Kidney epithelial cell (primary cell): ENCODE measurements at regions not wholly inside any gene's neighbourhood (a gene's known extent, or its start where the extent isn't known, plus 50 kb on each side); places are given as distances from the start of the nearest gene placed in this dataset.

Experiments used
- DNase-seq: peaks from one replicate; pipeline ENCODE4 v3.0.0-alpha.2; 2010; ENCODE audit warnings: low read depth
- H3K27me3 ChIP-seq: 2 replicates; pipeline ENCODE4 v1.6.0; 2011; ENCODE audit warnings: low read length; ENCODE audit not compliant: control insufficient read depth, insufficient read depth
- H3K36me3 ChIP-seq: 2 replicates; pipeline ENCODE4 v1.5.1; 2011; ENCODE audit warnings: low read length; ENCODE audit not compliant: control insufficient read depth, insufficient read depth
- H3K4me3 ChIP-seq: 2 replicates; pipeline ENCODE4 v1.5.1; 2011; ENCODE audit warnings: low read depth, mild to moderate bottlenecking, control low read depth, low read length
- TF ChIP-seq, protein P1 (sequence below): IDR thresholded peaks from 2 replicates; pipeline ENCODE4 v1.5.1; 2011; ENCODE audit warnings: mild to moderate bottlenecking, moderate library complexity, low read length, control low read depth, inconsistent platforms; ENCODE audit not compliant: insufficient read depth, poor library complexity, severe bottlenecking

GRCh38 chr2:7765236-7765635 is 848.0 kb downstream of the RNF144A start:
- DNase-seq, result no peak

GRCh38 chr2:7766088-7766722 is 849.0 kb downstream of the RNF144A start:
- no peaks in the 10 kb centered on the region for H3K36me3 ChIP-seq
- H3K4me3 ChIP-seq, result no peak overlapping the region
- no peak for DNase-seq
- no peaks in the 10 kb centered on the region for H3K27me3 ChIP-seq
- TF ChIP-seq, protein P1, sequence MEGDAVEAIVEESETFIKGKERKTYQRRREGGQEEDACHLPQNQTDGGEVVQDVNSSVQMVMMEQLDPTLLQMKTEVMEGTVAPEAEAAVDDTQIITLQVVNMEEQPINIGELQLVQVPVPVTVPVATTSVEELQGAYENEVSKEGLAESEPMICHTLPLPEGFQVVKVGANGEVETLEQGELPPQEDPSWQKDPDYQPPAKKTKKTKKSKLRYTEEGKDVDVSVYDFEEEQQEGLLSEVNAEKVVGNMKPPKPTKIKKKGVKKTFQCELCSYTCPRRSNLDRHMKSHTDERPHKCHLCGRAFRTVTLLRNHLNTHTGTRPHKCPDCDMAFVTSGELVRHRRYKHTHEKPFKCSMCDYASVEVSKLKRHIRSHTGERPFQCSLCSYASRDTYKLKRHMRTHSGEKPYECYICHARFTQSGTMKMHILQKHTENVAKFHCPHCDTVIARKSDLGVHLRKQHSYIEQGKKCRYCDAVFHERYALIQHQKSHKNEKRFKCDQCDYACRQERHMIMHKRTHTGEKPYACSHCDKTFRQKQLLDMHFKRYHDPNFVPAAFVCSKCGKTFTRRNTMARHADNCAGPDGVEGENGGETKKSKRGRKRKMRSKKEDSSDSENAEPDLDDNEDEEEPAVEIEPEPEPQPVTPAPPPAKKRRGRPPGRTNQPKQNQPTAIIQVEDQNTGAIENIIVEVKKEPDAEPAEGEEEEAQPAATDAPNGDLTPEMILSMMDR, result no peak

More at GRCh38 chr2:7765236-7765635, 848.0 kb downstream of the RNF144A start:
- Histone ChIP-seq H3K27me3 (no peaks in the 10 kb centered on the region), H3K36me3 (no peaks in the 10 kb centered on the region), H3K4me3 (no peak overlapping the region)
- TF ChIP-seq, protein P1, result no peak

- TF ChIP-seq, protein P1, result no peak
- H3K27me3 ChIP-seq, result no peaks in the 10 kb centered on the region
- H3K36me3 ChIP-seq, result no peaks in the 10 kb centered on the region
- H3K4me3 ChIP-seq, result no peak overlapping the region
- no peak for DNase-seq
Measured at GRCh38 chr2:7766978-7767565, 849.9 kb downstream of the RNF144A start.

DNA sequence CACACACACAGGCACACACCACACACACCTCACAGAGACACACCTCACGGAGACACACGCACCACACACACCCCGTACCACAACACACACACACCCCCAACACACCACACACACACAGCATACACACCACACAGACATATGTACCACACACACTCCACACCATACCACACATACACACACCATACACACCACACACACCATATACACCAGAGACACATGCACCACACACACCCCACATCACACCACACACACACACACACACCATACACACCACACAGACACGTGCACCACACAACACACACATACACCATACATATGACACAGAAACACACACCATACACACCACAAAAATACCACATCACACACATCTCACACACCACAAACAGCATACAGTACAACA is 850.7 kb downstream of the RNF144A start:
- TF ChIP-seq, protein P1, result no peak
- no peak overlapping the region for H3K4me3 ChIP-seq
- no peak for DNase-seq
- no peaks in the 10 kb centered on the region for H3K27me3 ChIP-seq
- no peaks in the 10 kb centered on the region for H3K36me3 ChIP-seq

- H3K4me3 ChIP-seq, result no peak overlapping the region
- TF ChIP-seq, protein P1, result no peak
- no peaks in the 10 kb centered on the region for H3K36me3 ChIP-seq
- DNase-seq, result no peak
- H3K27me3 ChIP-seq, result no peaks in the 10 kb centered on the region
Measured at GRCh38 chr2:7771781-7772180, 854.6 kb downstream of the RNF144A start.
